Muscle of back (tissue), 3 donors: ENCODE measurements at regions not wholly inside any gene's neighbourhood (a gene's known extent, or its start where the extent isn't known, plus 50 kb on each side); places are given as distances from the start of the nearest gene placed in this dataset.
"Not testable (repeated sequence)": the region's sequence is repeated elsewhere in the genome, so short reads cannot be mapped to it uniquely, and the experiment has no call there.

Experiments used
- DNase-seq, 3 donors: peaks; one replicate each; pipeline versions ENCODE4 v3.0.0 to v3.0.0-alpha.2; 2013

DNA sequence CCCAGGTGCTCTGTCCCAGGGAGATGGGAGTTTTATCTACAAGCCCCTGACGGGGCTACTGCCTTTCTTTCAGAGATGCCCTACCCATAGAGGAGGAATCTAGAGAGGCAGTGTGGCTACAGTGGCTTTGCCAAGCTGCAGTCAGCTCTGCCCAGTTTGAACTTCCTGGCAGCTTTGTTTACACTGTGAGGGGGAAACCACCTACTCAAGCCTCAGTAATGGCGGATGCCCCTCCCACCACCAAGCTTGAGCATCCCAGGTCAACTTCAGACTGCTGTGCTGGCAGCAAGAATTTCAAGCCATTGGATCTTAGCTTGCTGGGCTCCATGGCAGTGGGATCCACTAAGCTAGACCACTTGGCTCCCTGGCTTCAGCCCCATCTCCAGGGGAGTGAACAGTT is 53.1 kb upstream of the TMEM252 start:
- not testable (repeated sequence) for DNase-seq

DNA sequence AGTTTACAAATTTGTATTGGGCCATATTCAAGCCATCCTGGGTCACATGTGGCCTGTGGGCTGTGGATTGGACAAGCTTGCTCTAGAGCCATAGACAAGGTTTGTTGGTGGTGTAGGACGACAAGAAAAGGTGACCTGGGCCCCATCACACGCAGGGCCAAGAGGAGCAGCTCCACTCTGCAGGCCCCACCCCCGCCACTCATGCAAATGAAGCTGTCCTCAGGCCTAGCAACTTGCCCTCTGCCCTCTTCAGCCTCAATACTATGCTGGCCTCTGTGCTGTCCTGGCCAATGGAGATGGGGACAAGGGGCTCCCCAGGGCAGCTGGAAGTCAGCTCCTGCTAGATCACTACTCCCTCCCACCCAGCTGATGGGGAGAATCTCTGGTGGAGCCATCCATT is 55.2 kb upstream of the TMEM252 start:
- no peak for DNase-seq

DNA sequence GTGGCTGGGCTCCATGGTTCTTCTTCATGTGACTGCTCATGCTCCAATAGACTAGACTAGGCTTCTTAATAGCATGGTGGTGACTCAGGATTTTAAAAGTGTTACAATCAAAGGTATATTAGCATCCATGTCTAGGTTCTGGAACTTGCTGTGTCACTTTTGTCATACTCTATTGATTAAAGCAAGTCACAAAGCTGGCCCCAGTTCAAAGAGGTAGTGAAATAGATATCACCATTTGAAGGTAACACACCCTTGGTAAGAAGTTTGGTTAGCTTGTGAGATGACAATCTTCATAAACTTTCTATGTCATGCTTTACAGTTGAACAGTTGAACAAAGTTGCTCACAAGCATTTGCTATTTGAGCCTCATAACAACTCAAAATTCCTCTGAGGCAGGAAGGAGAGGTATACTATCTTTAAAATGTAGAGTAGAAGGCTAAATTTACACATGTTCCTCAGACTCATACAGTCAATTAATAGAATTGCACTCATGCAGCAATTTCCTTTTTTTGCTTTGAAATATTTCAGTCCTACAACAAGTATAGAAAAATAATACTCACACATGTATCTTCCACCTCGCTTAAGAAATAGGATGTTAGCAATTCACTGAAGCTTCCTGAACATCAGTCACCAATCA is 56.8 kb upstream of the TMEM252 start:
- no peak for DNase-seq

DNA sequence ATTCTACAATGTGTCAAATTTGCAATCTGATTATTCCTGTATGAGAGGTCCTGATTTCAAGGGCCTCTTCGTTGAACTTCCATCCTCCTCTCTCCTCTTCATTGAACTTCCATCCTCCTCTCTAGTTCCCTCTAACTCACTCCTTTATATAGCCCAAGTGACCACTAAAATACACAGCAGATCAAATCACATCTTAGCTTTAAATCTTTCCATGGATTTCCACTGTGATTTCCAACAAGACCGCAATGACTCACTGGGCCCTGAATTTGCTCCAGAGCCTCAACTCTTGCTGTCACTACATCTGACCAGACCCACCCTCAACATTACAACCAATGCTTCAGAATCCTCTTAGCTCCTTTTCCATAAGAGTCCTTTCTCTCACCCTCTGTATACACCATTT is 59.1 kb upstream of the TMEM252 start:
- DNase-seq = no peak

DNA sequence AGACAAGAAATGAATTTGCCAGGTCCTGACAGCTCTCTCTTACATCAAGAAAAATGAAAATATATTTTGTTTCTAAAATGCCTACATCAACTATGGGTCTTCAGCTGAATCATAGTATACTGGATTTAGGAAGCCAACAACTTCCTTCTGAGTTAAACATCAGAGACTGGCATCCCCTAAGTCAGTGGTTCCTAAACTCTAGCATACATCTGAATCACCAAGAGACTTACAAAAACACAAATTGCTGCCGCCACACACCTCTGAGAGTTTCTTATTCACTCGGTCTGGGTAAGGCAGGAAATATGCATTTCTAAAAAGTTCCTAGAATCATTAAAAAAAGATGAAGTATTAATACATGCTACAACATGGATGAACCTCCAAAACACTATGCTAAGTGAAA is 60.4 kb upstream of the TMEM252 start:
- DNase-seq = no peak

DNA sequence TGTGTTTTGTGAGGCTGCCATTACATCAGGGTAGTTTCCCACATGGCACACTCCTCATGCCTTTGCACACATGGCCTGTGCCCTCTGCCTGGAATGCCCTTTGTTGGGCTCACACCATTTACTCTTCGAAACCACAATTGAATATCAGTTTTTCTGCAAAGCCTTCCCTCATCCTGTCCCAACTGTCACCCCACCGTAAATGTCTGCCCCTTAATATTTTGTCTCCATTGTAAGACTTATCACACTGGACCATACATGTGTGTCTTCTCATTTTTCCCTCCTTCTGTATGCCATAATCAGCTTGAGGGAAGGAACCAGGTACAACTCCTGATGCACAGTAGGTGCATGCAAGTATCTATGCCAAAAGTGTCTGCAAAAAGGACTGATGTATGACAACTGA is 62.7 kb upstream of the TMEM252 start:
- DNase-seq = no peak

DNA sequence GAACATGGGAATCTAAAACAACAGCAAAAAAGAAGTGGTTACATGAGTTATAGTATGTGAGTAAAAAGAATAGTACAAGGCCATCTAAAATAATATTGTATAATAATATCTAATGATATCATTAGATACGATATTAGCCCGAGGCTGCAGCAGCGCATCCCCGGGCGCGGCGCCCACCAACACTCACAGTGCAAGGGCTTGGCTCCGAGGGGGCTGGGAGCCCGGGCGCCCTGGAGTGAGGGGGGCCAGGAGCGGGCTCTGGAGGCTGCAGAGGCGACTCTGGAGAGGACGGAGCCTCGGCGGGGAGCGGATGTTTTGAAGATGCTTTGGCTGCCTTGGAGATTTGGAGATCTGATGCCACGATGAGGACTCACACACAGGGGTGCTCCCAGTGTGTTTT is 68.1 kb upstream of the TMEM252 start:
- DNase-seq = no peak

DNA sequence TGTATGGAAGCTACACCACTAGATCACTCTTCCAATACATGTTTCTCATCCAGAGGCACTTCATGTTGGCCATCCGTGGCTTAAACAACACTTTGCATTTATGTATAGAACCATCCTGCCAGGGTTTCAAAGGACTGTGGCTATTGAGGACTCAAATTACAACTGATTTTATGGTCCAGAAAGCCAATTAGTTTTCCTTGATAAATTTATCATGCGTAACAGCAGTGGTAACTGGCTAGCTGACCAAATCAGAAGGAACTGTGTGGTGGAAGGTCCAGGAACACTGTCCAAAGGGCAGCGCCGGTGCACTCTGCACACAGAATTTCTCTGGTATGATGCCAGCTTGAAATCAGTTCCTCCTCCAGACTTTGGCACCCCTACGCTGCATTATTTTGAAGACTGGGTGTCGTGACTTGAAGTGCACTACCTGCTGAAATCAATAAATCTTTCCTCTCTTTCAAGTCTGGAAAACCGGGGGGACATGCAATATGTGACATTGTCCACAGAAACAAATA is 69.3 kb upstream of the TMEM252 start:
- DNase-seq = no peak

DNA sequence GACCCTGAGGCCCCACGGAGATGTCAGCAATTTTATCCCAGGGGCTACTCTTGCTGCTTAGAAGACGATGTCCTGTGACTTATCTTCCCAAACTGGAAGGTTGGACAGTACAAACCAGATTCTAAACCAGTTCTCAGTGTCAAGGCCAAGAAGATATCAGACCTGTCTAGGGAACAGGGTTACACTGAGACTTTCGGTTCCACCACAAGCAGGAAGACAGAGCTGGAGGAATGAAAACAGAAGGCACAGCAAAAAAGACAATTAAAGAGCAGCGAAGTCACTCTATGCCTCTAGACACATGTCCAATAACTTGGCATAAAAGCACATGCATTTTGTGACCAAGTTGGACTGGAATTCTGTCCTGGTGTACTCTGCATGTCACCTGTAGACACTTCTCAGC is 73.4 kb upstream of the TMEM252 start:
- no peak for DNase-seq

DNA sequence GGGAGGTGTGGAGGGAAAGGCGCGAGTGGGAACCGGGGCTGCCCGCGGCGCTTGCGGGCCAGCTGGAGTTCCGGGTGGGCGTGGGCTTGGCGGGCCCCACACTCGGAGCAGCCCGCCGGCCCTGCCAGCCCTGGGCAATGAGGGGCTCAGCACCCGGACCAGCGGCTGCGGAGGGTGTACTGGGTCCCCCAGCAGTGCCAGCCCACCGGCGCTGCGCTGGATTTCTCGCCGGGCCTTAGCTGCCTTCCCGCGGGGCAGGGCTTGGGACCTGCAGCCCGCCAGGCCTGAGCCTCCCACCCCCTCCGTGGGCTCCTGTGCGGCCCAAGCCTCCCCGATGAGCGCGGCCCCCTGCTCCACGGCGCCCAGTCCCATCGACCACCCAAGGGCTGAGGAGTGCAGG is 76.3 kb upstream of the TMEM252 start:
- DNase-seq = not testable (repeated sequence)

DNA sequence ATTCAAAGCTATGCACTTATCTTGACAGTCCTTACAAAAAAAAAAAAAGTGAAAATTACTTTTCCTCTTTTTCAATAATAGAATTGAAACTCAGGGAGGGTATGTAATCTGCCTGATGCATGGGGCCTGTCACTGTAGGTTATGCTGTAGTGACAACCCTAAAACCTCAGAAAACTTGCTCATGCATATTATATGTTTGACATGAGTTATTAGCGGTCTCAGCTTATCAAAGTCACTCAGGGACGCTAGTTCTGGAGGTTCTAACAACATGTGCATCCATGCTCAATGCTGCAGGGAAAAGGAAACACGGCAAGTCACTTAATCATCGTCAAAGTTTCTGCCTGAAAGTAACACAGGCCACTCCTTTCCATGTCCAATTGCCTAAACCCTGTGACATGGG is 78.4 kb upstream of the TMEM252 start:
- no peak for DNase-seq

DNA sequence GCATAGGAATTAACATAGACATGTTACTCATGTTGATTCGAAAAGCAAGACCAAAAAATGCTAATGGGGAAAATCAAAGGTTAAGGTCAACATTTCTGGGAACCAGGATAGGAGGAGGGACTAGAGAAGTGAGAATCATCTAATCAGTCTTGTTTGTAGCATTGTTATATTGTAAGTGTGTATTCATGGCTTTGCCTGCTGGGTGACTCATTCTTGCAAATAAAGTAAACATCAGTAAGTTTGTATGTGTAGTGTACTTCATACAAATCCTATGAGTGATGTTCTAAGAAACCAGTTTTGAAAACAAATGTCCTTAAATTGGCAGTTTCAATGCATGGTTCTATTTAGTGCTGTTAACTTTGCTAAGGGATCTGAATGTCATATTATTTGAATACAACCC is 79.0 kb upstream of the TMEM252 start:
- no peak for DNase-seq

DNA sequence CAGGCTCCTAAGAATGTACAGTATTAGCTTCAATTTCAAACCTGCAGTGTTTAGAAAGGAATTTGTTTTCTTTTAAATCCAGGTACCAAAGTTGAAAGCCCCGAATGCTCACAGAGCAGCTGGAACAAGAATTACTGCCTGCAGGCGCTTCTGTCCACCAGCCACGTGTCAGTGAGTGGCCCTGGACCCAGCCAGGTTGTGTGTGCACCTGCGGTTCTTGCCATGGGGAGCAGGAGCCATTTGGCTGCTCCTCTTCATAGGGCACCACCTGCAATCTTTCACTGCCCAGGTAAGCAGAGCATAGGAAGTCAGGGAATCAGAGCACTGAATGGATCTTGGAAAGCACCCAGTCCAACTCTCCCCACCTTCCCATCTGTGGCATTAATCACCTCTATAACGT is 79.5 kb upstream of the PIP5K1B start:
- no peak for DNase-seq

DNA sequence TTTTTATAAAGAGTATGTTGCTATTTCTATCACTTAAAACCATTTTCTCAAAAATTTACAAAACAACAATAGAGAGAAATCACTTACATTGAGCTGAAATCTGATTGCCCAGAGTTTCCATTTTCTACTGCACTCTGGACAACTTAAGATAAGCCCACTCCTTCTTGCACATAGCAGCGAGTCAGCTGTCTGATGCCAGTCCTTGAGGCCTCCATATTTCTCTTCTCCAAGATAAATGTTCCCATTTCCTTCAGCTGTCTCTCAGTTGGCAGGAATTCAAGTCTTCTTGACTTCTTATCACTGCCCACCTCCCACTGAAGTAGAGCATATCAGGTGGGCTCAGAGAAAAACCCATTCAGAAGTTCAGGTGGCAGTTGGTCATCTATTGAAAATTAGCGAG is 78.5 kb upstream of the PIP5K1B start:
- DNase-seq = no peak

DNA sequence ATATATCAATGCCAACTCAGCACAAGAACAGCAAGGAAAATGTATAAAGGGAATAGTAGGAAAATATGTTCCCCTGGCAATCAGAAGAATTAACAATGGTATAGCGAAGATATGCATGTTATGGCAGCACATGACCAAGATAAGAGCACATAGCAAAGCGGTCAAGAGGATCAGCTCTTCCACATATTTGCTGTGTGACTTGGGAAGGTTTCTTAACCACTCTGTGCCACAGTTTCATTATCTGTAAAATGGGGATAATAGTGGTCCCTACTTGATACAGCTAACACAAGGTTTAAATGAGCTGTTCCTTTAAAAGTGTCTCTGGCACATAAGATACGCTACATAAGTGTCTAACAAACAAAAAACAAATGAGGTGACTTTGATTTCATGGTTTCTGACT is 77.9 kb upstream of the PIP5K1B start:
- no peak for DNase-seq

DNA sequence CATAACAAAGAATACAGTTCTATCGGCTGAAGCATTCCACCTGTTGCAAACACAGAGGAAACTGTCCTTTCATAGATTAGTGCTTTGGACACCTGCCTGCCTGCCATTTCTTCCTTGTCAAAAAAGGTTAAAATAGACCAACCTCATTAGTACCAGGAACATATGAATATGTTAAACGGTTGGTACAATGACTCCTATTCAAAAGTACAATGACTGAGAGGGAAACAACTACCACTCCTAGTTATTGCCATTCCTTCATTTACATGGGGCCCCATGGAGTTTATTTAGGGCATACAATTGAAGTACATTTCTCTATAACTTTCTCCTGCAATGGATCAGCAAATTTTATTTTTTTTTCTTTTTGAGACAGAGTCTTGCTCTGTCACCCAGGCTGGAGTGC is 77.4 kb upstream of the PIP5K1B start:
- DNase-seq = no peak

DNA sequence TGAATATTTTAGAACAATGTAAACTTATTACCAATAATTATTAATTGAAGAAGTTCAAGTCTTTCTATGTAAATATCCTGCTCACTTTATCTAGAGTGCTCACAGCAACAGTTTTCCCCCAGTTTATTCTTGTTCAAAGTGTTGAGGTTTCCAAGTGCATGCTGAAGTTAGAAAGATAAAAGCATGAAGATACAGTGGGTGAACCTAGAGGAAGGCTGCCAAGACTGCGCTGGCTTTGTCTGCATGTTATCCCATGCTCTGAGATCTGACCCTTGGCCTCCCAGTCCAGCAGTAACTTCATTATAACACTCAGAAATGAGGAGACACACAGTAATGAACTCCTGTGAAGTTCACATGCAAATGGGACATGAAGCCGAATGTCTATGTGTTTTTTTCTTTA is 76.0 kb upstream of the PIP5K1B start:
- no peak for DNase-seq

DNA sequence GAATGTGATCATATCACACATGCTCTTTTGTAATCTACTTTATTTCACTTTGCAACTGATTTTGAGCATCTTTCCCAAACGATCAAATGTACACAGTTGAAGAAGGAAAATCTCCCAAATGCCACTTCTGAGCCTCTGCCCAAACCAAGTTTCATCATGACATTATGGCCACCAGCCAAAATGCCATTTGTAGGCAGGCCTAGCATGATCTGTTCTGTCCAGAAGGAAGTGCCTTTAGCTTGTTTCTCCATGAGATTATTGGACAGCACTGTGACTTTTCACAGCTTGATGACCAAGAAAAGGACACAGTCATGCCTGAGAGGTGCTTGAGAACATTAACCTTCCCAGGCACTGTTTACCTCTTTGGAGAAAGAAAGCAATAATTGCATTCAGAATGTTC is 73.2 kb upstream of the PIP5K1B start:
- no peak for DNase-seq

DNA sequence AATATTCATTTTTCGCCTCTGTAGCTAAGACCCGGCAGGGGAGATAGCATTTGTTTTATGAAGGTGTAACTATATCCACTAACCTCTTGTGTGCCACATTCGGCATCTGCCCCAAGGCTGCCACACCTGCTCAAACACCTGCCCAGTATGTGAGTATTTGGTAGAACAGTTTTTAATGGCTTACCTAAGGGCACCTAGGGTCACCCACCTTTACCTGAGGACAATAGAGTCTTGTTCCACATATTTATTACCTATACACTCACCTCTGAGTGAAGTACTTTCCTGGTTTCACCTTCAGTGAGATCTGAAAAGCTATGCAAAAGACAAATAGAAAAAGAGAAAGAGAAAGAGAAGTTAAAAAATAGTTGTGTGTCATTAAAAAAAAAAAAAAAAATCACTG is 68.0 kb upstream of the PIP5K1B start:
- no peak for DNase-seq

DNA sequence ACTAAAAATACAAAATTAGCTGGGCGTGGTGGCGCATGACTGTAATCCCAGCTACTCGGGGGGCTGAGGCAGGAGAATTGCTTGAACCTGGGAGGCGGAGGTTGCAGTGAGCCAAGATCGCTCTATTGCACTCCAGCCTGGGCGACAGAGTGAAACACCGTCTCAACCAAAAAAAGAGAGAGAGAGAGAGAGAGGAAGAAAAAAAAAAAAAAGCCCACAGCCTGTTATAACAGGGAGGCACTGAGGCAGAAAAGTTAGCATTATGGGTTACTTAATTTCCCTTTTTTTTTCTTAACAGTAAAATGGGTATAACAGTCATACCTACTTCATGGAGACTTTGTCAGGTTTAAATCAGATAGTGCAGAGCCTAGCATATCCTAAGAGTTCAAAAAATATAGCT is 65.8 kb upstream of the PIP5K1B start:
- DNase-seq = not testable (repeated sequence)

DNA sequence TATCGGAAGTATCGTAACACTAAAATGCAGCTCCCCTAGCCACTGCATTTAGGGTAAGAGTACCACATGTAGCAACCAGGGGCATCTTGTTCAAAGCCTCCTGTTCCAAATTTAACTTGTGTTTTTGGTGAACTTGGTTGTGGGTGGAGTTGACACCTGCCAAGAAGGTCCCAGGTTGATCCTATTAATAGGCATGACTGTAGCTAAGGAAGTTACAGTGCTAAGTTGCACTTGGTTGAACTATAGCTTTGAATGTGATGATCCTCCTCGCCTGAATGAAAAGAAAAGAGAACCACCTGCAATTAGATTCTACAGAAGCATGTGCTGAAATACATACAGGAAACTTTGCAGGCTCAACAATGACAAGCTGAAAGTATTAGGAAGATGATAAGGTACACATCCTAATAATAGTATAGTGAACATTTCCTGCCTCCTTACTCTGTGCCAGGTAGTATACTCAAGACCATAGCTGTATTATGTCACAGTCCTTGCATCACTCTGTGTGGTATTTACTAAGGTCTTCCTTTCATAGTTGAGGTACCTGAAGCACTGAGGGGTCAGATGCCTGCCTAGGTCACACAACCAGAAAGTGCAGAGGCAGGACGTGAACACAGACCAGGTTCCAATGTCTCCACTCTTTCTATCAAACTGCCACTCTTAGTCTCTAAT is 64.5 kb upstream of the PIP5K1B start:
- no peak for DNase-seq

DNA sequence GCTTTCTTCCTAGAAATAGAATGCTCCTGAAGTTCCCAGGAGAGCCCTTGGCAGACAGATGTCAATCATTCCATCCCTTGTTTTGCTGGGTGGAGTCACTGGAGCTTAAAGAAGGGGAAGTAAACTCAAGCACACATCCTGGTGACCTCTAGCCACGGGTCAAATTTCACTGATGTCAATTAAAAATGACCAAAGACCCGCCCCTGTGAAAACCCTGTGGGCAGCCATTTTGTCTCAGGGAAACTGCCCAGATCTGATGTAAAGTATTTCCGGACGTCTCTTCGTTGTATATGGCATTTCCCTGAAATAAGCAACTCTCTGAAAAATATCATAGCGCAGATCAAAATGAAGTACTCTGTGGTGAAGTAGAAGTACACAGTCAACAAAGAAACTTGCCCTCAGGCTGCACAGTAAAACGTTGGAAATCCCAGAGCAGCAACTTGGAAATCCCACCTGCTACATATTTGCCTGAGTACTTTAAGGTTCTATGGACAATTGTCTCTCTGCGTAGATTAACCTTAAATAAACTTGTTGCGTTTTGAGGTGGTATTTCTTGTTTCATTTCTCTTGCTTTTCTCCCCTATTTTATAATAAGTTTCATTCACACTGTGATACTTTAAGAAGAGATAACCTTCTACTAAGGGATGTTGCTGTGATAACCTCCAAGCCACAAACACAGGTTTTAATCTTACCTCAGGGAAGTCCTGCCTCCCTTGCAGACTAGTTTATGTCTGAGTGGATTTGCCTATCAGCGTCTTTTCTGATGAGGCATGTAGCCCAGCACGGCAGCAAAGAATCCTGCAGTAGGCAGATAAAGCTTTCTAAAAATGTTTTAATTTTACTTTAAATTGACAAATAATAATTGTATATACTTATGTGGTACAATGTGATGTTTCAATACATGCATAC is 60.9 kb upstream of the PIP5K1B start:
- DNase-seq = peak in 1 of 3 donors; percentile 4

DNA sequence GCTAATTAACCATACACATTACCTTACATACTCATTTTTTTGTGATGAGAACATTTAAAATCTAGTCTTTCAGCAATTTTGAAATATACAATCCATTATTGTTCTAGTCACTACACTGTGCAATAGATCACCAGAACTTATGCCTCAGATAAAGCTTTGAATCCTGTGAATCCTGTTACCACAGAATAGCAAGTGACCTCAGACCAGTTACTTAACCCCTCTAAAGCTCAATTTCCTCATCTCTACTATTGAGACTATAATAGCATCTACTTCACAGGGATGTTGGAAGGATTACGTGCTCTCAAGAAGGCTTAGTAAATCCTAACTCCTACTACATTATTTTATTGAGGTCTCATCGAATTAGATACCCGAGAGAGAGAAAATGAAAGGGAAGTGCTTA is 60.2 kb upstream of the PIP5K1B start:
- DNase-seq = no peak
